ENCODE measurements at regions not wholly inside any gene's neighbourhood (a gene's known extent, or its start where the extent isn't known, plus 50 kb on each side); places are given as distances from the start of the nearest gene placed in this dataset.

DNA sequence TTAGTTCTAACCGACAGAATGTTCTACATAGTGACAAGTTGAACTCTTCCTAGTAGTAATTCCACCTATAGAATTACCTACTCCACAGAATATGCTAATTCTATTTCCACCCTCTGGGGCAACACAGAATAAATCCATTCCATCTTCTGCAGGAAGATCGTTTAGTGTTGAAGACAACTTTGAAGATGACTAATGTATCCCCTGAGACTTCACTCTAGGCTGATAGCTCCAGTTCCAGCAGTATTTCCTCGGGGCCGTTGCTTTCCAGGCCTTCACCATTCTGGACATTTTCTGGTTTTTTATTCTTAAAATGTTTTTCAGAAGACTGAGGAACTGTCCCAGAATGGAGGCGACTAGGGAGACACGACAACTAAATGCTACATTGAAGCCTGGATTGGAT, 61.0 kb upstream of the CSF1 start:
- TF ChIP-seq, protein P1, sequence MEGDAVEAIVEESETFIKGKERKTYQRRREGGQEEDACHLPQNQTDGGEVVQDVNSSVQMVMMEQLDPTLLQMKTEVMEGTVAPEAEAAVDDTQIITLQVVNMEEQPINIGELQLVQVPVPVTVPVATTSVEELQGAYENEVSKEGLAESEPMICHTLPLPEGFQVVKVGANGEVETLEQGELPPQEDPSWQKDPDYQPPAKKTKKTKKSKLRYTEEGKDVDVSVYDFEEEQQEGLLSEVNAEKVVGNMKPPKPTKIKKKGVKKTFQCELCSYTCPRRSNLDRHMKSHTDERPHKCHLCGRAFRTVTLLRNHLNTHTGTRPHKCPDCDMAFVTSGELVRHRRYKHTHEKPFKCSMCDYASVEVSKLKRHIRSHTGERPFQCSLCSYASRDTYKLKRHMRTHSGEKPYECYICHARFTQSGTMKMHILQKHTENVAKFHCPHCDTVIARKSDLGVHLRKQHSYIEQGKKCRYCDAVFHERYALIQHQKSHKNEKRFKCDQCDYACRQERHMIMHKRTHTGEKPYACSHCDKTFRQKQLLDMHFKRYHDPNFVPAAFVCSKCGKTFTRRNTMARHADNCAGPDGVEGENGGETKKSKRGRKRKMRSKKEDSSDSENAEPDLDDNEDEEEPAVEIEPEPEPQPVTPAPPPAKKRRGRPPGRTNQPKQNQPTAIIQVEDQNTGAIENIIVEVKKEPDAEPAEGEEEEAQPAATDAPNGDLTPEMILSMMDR (IDR thresholded peaks at IDR 0.05): no peak
- no peaks in the 10 kb centered on the region for H3K27me3 ChIP-seq
- H3K4me1 ChIP-seq: peaks cover 0 to 19% (median 11%) of the 10 kb centered on the region in 9 donors
- no peaks in the 10 kb centered on the region for H3K9me3 ChIP-seq
- no peak overlapping the region for H3K4me3 ChIP-seq
- intact Hi-C loops (cut with DNase I): loop anchor here in 3 of 10 donors (5.0 kb wide), 3 partner anchors 43 to 57 kb away; no protein-coding TSS in a partner anchor
- ATAC-seq: peak in 1 of 8 donors; percentile 53
- 77 to 80% methylated on average over 6 of the region's 6 CpGs for WGBS, 2 donors
- DNase-seq: no peak
- H3K36me3 ChIP-seq: no peaks in the 10 kb centered on the region
- H3K27ac ChIP-seq: no peak overlapping the region

GRCh38 chr1:109847251-109847650, 63.4 kb upstream of the CSF1 start:
- Histone ChIP-seq H3K4me3 (no peak overlapping the region), H3K9me3 (no peaks in the 10 kb centered on the region), H3K27me3 (no peaks in the 10 kb centered on the region), H3K36me3 (no peaks in the 10 kb centered on the region), H3K4me1 (peaks cover 0 to 19% (median 7%) of the 10 kb centered on the region in 9 donors), H3K27ac (no peak overlapping the region)
- TF ChIP-seq, protein P1 (IDR thresholded peaks at IDR 0.05): no peak
- 93% methylated on average over 7 of the region's 7 CpGs for WGBS, 2 donors
- no peak for ATAC-seq
- intact Hi-C loops (cut with DNase I): no loop called here
- no peak for DNase-seq

GRCh38 chr1:109846846-109847245, 63.8 kb upstream of the CSF1 start:
- Histone ChIP-seq H3K4me3 (no peak overlapping the region), H3K9me3 (no peaks in the 10 kb centered on the region), H3K27me3 (no peaks in the 10 kb centered on the region), H3K36me3 (no peaks in the 10 kb centered on the region), H3K27ac (no peak overlapping the region), H3K4me1 (peaks cover 0 to 16% (median 3%) of the 10 kb centered on the region in 9 donors)
- TF ChIP-seq, protein P1 (IDR thresholded peaks at IDR 0.05): no peak
- DNase-seq (no peak), ATAC-seq (no peak)
- intact Hi-C loops (cut with DNase I): no loop called here
- 91 to 95% methylated on average over 4 of the region's 4 CpGs for WGBS, 2 donors

GRCh38 chr1:109846162-109846561, 64.5 kb upstream of the CSF1 start:
- ATAC-seq (no peak), DNase-seq (no peak)
- intact Hi-C loops (cut with DNase I): no loop called here
- Histone ChIP-seq H3K4me1 (peaks cover 0 to 9% (median 0%) of the 10 kb centered on the region in 9 donors), H3K36me3 (no peaks in the 10 kb centered on the region), H3K27ac (no peak overlapping the region), H3K4me3 (no peak overlapping the region), H3K27me3 (no peaks in the 10 kb centered on the region), H3K9me3 (no peaks in the 10 kb centered on the region)
- TF ChIP-seq, protein P1 (IDR thresholded peaks at IDR 0.05): no peak
- 95 to 99% methylated on average over 3 of the region's 3 CpGs for WGBS, 2 donors
